HG03354 (cell line): ENCODE measurements at regions not wholly inside any gene's neighbourhood (a gene's known extent, or its start where the extent isn't known, plus 50 kb on each side); places are given as distances from the start of the nearest gene placed in this dataset.

Experiments
- ATAC-seq: cut with Tn5 transposase; IDR thresholded peaks from one replicate; pipeline ENCODE4 v1.9.1; 2021; ENCODE audit warnings: mild to moderate bottlenecking; ENCODE audit not compliant: unreplicated experiment, poor library complexity, severe bottlenecking

GRCh38 chr21:25350056-25350455 lies 257.2 kb downstream of the MRPL39 start:
- peak; percentile 59 for ATAC-seq

GRCh38 chr21:25343774-25344545 lies 263.3 kb downstream of the MRPL39 start:
- no peak for ATAC-seq

- no peak for ATAC-seq
These were observed 264.5 kb downstream of the MRPL39 start for GRCh38 chr21:25342816-25343215.

GRCh38 chr21:25341981-25342380 lies 265.3 kb downstream of the MRPL39 start:
- no peak for ATAC-seq

- no peak for ATAC-seq
These were observed 268.9 kb downstream of the MRPL39 start for GRCh38 chr21:25338415-25338814.

GRCh38 chr21:25334046-25334730 lies 273.1 kb downstream of the MRPL39 start:
- no peak for ATAC-seq

- ATAC-seq, result no peak
These were observed 276.0 kb downstream of the MRPL39 start for GRCh38 chr21:25331286-25331685.

GRCh38 chr21:25330266-25330665 lies 277.0 kb downstream of the MRPL39 start:
- no peak for ATAC-seq

GRCh38 chr21:25329227-25329825 lies 278.0 kb downstream of the MRPL39 start:
- ATAC-seq, result no peak

- ATAC-seq, result no peak
These were observed 278.5 kb downstream of the MRPL39 start for GRCh38 chr21:25328736-25329135.

- no peak for ATAC-seq
These were observed 281.1 kb downstream of the MRPL39 start for GRCh38 chr21:25326181-25326580.

- ATAC-seq, result no peak
These were observed 282.6 kb downstream of the MRPL39 start for GRCh38 chr21:25324666-25325065.

GRCh38 chr21:25323356-25323949 lies 283.8 kb downstream of the MRPL39 start:
- no peak for ATAC-seq

GRCh38 chr21:25314247-25314646 lies 293.0 kb downstream of the MRPL39 start:
- no peak for ATAC-seq

GRCh38 chr21:25313829-25314228 lies 293.5 kb downstream of the MRPL39 start:
- ATAC-seq, result no peak

GRCh38 chr21:25307489-25307888 lies 299.8 kb downstream of the MRPL39 start:
- no peak for ATAC-seq

- no peak for ATAC-seq
These were observed 302.7 kb downstream of the MRPL39 start for GRCh38 chr21:25304611-25305010.

- ATAC-seq, result no peak
These were observed 306.6 kb downstream of the MRPL39 start for GRCh38 chr21:25300632-25301031.

- ATAC-seq, result peak; percentile 94
These were observed 308.5 kb downstream of the MRPL39 start for GRCh38 chr21:25298512-25299491.
